Memory B cell (primary cell): ENCODE measurements at regions not wholly inside any gene's neighbourhood (a gene's known extent, or its start where the extent isn't known, plus 50 kb on each side); places are given as distances from the start of the nearest gene placed in this dataset.
"Not testable (repeated sequence)": the region's sequence is repeated elsewhere in the genome, so short reads cannot be mapped to it uniquely, and the experiment has no call there.

Experiments used
- ATAC-seq: fragments of 150-1000 bp; cut with Tn5 transposase; 2 replicates; pipeline ENCODE4 v1.10.0; 2021; ENCODE audit warnings: low read depth, mild to moderate bottlenecking, moderate library complexity
- DNase-seq, 2 donors: peaks; one replicate each; pipeline ENCODE4 v3.0.0; 2022; ENCODE audit warnings: low spot score in 2 of 2
- H3K27ac Mint-ChIP-seq: one replicate; pipeline ENCODE4 v1.8.0; 2022; ENCODE audit warnings: mild to moderate bottlenecking, moderate library complexity, mixed read lengths
- H3K27me3 Mint-ChIP-seq: one replicate; pipeline ENCODE4 v1.8.0; 2022; ENCODE audit warnings: mixed read lengths
- H3K36me3 Mint-ChIP-seq: one replicate; pipeline ENCODE4 v1.8.0; 2022; ENCODE audit warnings: mild to moderate bottlenecking, mixed read lengths
- H3K4me1 Mint-ChIP-seq: one replicate; pipeline ENCODE4 v1.8.0; 2022; ENCODE audit warnings: mixed read lengths
- H3K4me3 Mint-ChIP-seq: one replicate; pipeline ENCODE4 v1.8.0; 2022; ENCODE audit warnings: mild to moderate bottlenecking, moderate library complexity, mixed read lengths
- H3K9me3 Mint-ChIP-seq: one replicate; pipeline ENCODE4 v1.8.0; 2022; ENCODE audit warnings: mixed read lengths

DNA sequence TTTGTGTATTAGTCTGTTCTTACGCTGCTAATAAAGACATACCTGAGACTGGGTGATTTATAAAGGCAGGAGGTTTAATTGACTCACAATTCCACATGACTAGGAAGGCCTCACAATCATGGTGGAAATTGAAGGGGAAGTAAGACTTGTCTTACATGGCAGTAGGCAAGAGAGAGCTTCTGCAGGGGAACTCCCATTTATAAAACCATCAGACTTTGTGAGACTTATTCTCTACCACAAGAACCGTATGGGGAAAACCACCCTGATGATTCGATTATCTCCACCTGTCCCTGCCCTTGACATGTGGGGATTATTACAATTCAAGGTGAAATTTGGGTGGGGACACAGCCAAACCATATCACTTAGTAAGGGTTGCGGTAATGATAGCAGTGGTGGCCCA is 833.1 kb downstream of the FLRT2 start:
- no peak overlapping the region for H3K27ac Mint-ChIP-seq
- no peaks in the 10 kb centered on the region for H3K4me1 Mint-ChIP-seq
- DNase-seq (no peak), ATAC-seq (no peak)
- H3K36me3 Mint-ChIP-seq: no peaks in the 10 kb centered on the region
- H3K9me3 Mint-ChIP-seq: peaks cover 2% of the 10 kb centered on the region
- no peak overlapping the region for H3K4me3 Mint-ChIP-seq
- H3K27me3 Mint-ChIP-seq: no peaks in the 10 kb centered on the region

DNA sequence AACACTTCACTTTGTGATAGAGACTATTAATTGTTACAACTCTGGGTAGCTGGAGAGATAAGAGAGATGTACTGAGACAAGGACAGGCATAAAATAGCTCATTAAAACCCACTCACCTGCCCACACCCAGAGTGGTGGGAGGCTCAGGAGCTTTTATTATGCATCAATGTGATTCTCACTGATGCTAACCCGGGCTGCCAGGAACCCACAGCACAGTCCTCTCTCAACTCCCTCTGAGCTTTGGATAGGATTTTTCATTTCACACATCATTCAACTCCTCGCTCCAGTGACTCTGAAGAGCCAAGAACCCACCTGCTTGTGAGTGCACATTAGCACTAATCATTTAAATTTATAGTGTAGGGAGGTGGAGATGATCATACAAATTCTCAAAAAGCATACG is 827.9 kb downstream of the FLRT2 start:
- no peak overlapping the region for H3K4me3 Mint-ChIP-seq
- no peaks in the 10 kb centered on the region for H3K4me1 Mint-ChIP-seq
- DNase-seq: no peak
- peaks cover 2% of the 10 kb centered on the region for H3K36me3 Mint-ChIP-seq
- H3K27me3 Mint-ChIP-seq: no peaks in the 10 kb centered on the region
- peaks cover 5% of the 10 kb centered on the region for H3K9me3 Mint-ChIP-seq
- ATAC-seq: no peak
- H3K27ac Mint-ChIP-seq: no peak overlapping the region

DNA sequence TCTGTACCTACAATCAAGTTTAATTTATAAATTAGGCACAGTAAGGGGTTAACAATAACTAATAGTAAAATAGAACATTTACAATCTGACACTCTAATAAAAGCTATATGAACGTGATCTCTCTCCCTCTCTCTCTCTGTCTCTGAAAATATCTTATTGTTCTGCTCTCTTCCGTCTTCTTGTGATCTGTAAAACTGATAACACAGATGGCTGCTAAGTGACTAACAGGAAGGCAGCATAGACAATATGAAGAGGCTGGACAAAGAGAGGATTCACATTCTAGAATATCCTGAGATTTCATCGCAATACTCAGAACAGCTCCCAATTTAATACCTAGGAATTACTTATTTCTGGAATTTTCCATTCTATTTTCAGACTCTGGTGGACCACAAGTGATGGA is 827.2 kb downstream of the FLRT2 start:
- no peak for ATAC-seq
- H3K9me3 Mint-ChIP-seq: peaks cover 5% of the 10 kb centered on the region

DNA sequence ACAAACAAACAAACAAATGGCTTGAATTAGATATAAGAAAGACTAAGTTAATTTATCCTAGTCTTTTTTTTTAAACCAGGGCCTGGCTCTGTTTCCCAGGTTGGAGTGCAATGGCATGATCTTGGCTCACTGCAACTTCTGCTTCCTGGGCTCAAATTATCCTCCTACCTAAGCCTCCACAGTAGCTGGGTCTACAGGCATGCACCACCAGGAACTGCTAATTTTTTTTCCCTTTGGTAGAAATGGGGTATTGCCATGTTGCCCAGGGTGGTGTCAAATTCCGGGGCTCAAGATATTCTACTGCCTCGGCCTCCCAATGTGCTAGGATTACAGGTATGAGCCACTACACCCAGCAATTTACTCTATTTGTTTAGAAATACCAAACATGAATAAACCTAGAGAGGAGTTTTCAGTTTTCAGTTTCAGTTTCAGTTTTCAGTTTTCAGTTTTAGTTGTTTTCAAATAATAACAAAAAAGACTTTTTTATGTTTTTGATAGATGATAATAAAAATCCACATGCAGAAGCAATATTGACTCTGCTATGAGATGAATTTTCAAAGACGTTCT is 817.0 kb downstream of the FLRT2 start:
- no peaks in the 10 kb centered on the region for H3K36me3 Mint-ChIP-seq
- no peaks in the 10 kb centered on the region for H3K4me1 Mint-ChIP-seq
- H3K27ac Mint-ChIP-seq: no peak overlapping the region
- H3K9me3 Mint-ChIP-seq: peaks cover 11% of the 10 kb centered on the region
- ATAC-seq (no peak), DNase-seq (no peak)
- no peaks in the 10 kb centered on the region for H3K27me3 Mint-ChIP-seq
- H3K4me3 Mint-ChIP-seq: no peak overlapping the region

More for the DNA sequence above, 827.2 kb downstream of the FLRT2 start:
- Mint-ChIP-seq H3K27ac (no peak overlapping the region), H3K27me3 (no peaks in the 10 kb centered on the region), H3K36me3 (peaks cover 2% of the 10 kb centered on the region), H3K4me1 (no peaks in the 10 kb centered on the region), H3K4me3 (no peak overlapping the region)
- no peak for DNase-seq

DNA sequence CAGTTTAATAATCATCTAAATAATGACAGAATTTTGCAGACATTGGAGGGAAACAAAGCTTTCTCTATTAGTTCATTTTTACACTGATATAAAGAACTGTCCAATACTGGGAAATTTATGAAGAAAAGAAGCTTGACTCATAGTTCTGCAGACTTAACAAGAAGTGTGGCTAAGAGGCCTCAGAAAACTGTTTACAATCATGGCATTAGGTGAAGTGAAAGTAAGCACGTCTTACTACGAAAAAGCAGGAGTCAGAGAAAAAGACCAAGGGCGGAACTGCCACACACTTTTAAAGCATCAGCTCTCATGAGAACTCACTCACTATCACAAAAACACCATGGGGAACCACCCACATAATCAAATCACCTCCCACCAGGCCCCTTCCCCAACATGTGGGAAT is 804.4 kb downstream of the FLRT2 start:
- H3K36me3 Mint-ChIP-seq: no peaks in the 10 kb centered on the region
- no peak overlapping the region for H3K27ac Mint-ChIP-seq
- H3K9me3 Mint-ChIP-seq: peaks cover 3% of the 10 kb centered on the region
- no peak for DNase-seq
- no peak overlapping the region for H3K4me3 Mint-ChIP-seq
- H3K4me1 Mint-ChIP-seq: no peaks in the 10 kb centered on the region
- no peaks in the 10 kb centered on the region for H3K27me3 Mint-ChIP-seq
- ATAC-seq: no peak

DNA sequence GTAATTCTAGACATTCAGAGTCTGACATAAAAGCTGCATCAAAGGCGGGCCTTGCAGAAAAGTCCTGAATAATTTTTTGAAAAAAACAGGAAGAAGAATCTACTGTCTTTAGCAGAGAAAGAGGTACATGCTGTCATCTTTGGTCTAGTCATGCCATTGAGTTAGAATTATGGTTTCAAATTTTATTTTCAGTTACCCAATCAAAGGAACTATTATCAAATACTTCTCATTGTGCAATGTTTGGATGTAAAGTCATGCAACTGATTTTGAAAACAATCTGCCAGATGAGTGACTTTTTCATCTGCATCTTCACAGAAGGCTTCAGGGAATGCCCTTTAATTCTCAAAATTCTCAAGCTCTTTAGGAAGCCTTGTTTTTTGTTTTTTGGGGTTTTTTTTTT is 803.5 kb downstream of the FLRT2 start:
- Mint-ChIP-seq H3K27ac (no peak overlapping the region), H3K27me3 (no peaks in the 10 kb centered on the region), H3K4me1 (no peaks in the 10 kb centered on the region), H3K36me3 (no peaks in the 10 kb centered on the region), H3K9me3 (no peaks in the 10 kb centered on the region), H3K4me3 (no peak overlapping the region)
- ATAC-seq: no peak
- no peak for DNase-seq

DNA sequence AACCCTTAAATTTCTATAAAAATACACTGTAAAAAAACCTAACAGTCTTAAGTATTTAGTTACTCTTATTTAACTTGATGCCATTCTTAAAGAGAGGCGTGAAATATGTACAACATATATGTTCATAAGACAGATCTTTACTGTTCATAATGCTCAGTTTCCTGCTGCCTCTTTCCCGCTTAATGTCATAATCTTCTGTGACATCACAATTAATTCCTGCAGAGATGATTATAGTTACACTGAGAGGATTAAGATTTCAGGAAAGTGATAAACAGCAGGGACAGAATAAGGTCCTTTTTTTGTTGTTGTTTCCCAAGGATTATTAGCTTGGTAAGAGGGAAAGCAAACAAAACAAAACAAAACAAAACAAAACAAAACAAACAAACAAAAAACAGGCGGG is 801.4 kb downstream of the FLRT2 start:
- ATAC-seq (no peak), DNase-seq (no peak)
- Mint-ChIP-seq H3K27me3 (no peaks in the 10 kb centered on the region), H3K4me3 (no peak overlapping the region), H3K27ac (no peak overlapping the region), H3K4me1 (no peaks in the 10 kb centered on the region), H3K36me3 (no peaks in the 10 kb centered on the region), H3K9me3 (peaks cover 2% of the 10 kb centered on the region)

DNA sequence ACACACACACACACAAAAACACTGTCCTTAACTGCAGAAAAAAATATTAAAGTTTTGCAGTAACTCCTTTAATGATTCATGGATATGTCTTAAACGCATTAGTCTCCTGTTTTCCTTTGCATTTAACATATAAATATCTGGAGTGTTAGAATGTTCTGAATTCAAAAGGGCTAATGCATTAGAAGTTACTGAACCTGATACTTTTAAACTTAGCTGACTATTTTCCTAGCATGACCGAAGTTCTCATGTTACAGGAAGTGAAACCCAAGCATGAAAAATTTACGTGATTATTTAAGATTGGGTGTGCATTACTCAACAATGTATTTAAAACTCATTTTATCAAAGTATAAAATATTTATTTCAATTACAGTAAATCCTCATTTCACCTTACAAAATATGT is 791.2 kb downstream of the FLRT2 start:
- ATAC-seq (no peak), DNase-seq (no peak)
- Mint-ChIP-seq H3K27me3 (no peaks in the 10 kb centered on the region), H3K27ac (no peak overlapping the region), H3K4me3 (no peak overlapping the region), H3K4me1 (no peaks in the 10 kb centered on the region), H3K36me3 (no peaks in the 10 kb centered on the region), H3K9me3 (peaks cover 6% of the 10 kb centered on the region)

DNA sequence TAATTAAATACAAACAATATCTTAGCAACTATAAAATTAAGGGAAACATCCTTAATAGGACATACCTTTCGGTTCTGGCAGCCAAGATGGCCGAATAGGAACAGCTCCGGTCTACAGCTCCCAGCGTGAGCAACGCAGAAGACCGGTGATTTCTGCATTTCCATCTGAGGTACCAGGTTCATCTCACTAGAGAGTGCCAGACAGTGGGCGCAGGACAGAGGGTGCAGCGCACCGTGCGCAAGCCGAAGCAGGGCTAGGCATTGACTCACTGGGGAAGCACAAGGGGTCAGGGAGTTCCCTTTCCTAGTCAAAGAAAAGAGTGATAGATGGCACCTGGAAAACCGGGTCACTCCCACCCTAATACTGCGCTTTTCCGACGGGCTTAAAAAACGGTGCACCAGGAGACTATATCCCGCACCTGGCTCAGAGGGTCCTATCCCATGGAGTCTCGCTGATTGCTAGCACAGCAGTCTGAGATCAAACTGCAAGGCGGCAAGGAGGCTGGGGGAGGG is 782.3 kb downstream of the FLRT2 start:
- not testable (repeated sequence) for H3K9me3 Mint-ChIP-seq, ATAC-seq, H3K27ac Mint-ChIP-seq, H3K4me3 Mint-ChIP-seq, H3K36me3 Mint-ChIP-seq, H3K27me3 Mint-ChIP-seq, DNase-seq, H3K4me1 Mint-ChIP-seq

DNA sequence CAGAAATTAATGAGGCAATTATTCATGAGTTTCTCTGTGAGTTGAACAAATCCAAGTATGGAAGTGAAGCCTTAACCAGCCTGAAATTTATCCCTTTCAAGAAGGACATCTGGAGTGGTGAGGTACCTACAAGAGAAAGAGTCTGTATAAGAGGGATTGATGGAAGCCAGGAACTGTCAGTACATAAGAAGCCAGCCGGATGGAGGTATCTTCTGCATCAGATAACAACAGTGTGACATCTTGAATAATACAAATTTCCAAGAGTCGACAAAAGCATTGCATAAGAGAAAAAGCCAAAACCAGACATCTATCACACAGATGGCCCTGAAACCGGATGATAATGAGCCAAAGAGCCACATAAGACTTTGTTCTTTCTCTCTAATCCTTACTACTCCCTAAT is 781.2 kb downstream of the FLRT2 start:
- H3K4me1 Mint-ChIP-seq: no peaks in the 10 kb centered on the region
- H3K27me3 Mint-ChIP-seq: no peaks in the 10 kb centered on the region
- no peak for ATAC-seq
- peaks cover 1% of the 10 kb centered on the region for H3K9me3 Mint-ChIP-seq
- DNase-seq: no peak
- H3K36me3 Mint-ChIP-seq: no peaks in the 10 kb centered on the region
- no peak overlapping the region for H3K27ac Mint-ChIP-seq
- H3K4me3 Mint-ChIP-seq: no peak overlapping the region

DNA sequence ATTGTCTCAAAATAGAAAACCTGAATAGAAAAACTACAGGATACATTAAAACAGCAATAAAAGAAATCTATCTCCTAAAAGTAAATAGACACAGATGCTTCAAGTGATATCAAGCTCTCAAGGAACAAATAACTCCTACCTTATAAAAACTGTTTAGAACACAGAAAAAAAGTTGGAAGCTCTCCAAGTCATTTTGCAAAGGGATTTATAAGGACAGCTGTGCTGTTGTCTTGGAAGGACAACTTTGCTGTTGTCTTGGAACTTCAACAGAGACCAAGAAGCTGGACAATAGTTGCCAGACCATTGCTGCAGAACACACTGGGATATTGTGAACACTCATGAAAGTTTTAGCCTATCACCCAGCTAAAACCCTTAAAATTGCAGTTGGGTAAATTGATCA is 780.7 kb downstream of the FLRT2 start:
- Mint-ChIP-seq H3K4me1 (no peaks in the 10 kb centered on the region), H3K27ac (no peak overlapping the region)

DNA sequence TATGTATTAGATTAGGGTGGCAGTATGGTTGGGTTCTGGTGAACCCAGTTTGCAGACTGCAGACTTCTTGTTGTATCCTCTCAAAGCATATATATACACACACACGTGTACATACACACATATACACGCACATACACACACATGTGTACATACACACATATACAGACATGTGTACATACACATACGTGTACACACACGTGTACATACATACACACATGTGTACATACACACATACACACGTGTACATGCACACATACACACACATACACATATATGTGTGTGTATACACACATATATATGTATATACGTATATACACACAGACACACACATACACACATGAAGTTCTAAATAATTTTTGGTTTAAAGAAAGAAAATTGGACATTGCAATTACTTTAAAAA is 780.2 kb downstream of the FLRT2 start:
- H3K4me3 Mint-ChIP-seq: no peak overlapping the region
- H3K9me3 Mint-ChIP-seq: peaks cover 1% of the 10 kb centered on the region

More for the DNA sequence above, 780.7 kb downstream of the FLRT2 start:
- peaks cover 1% of the 10 kb centered on the region for H3K9me3 Mint-ChIP-seq
- H3K36me3 Mint-ChIP-seq: no peaks in the 10 kb centered on the region
- no peaks in the 10 kb centered on the region for H3K27me3 Mint-ChIP-seq
- DNase-seq: no peak
- no peak for ATAC-seq
- H3K4me3 Mint-ChIP-seq: no peak overlapping the region

DNA sequence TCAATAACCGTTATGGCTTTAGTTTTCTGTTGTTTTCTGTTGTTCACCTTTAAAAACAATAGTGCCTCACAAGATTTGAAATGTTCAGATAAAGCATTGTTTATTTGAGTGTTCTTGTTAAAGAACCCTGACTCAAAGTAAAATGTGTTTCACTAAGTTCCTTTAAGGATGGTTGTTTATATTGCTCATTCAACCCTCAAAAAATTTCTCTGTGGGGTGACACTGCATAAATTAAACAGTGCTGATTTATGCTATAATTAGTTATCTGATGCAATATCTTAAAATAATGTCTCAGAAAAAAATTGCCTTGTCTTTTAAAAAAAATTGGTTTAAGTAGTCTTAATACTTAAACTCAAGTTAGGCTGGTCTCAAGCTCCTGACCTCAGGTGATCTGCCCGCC is 775.1 kb downstream of the FLRT2 start:
- no peak overlapping the region for H3K4me3 Mint-ChIP-seq
- ATAC-seq (no peak), DNase-seq (no peak)
- H3K36me3 Mint-ChIP-seq: no peaks in the 10 kb centered on the region
- H3K9me3 Mint-ChIP-seq: peaks cover 2% of the 10 kb centered on the region
- H3K27ac Mint-ChIP-seq: no peak overlapping the region
- H3K27me3 Mint-ChIP-seq: no peaks in the 10 kb centered on the region
- H3K4me1 Mint-ChIP-seq: no peaks in the 10 kb centered on the region

More for the DNA sequence above, 780.2 kb downstream of the FLRT2 start:
- Mint-ChIP-seq H3K27me3 (no peaks in the 10 kb centered on the region), H3K4me1 (no peaks in the 10 kb centered on the region), H3K27ac (no peak overlapping the region), H3K36me3 (no peaks in the 10 kb centered on the region)
- no peak for DNase-seq
- no peak for ATAC-seq

DNA sequence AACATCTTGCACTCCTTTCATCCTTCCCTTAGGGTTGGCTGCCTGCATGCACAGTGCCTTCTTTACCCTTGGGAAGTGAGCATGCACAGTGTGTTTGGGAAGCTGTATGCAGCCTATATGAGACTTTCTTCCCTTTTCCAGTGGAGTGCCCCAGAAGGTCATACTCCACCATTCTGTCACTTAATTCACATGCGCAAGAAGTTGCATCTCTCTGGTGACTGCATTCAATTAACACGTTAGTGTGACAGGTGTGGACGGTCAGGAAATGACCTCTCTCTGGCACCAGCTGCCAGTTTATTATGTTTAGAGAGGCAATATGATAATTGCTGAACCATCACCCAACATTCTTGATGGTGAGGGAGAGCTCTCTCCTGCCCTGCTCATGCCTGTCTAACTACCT is 770.0 kb downstream of the FLRT2 start:
- no peaks in the 10 kb centered on the region for H3K27me3 Mint-ChIP-seq
- no peaks in the 10 kb centered on the region for H3K36me3 Mint-ChIP-seq
- H3K4me1 Mint-ChIP-seq: no peaks in the 10 kb centered on the region
- no peak overlapping the region for H3K4me3 Mint-ChIP-seq
- ATAC-seq (no peak), DNase-seq (no peak)
- H3K27ac Mint-ChIP-seq: no peak overlapping the region
- peaks cover 4% of the 10 kb centered on the region for H3K9me3 Mint-ChIP-seq

DNA sequence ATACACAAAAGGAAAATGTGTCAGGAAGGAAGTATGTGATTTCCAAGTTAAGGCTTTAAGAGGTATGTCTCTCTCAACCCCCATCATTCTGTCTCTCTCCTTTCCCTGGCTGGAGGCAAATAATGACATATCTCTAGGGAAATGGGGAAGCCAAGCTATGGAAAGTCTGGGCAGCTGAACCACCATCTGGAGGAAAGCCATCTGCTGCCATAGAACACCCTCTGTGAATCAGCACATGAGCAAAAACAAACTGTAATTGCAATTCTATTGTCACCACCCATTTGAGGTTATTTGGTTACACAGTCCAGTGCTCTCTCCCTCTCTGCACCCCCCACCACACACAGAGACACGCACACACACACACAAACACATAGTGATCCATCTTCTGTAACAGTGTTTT is 766.2 kb downstream of the FLRT2 start:
- H3K4me1 Mint-ChIP-seq: no peaks in the 10 kb centered on the region
- H3K9me3 Mint-ChIP-seq: peaks cover 4% of the 10 kb centered on the region
- H3K27me3 Mint-ChIP-seq: no peaks in the 10 kb centered on the region
- no peaks in the 10 kb centered on the region for H3K36me3 Mint-ChIP-seq
- no peak overlapping the region for H3K27ac Mint-ChIP-seq
- ATAC-seq: no peak
- DNase-seq: no peak
- H3K4me3 Mint-ChIP-seq: no peak overlapping the region
